ENCODE measurements at regions not wholly inside any gene's neighbourhood (a gene's known extent, or its start where the extent isn't known, plus 50 kb on each side); places are given as distances from the start of the nearest gene placed in this dataset.

DNA sequence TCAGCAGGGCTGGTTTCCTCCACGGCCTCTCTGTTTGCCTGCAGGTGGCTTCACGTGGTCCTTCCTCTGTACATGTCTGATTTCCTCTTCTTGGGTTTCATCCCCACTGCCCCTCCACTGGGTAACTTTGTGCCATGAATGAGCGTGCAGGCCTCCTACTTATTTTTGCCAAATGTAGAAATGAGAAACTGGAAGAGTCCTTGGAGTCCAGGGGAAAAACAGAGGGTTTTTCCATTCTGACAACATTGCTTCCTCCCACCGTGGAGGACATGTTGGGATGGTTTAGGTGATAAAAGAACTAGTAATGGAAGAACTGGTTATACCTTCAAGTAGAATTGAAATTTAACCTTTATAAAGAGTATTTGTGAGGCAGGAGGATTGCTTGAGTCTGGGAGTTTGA is 699.5 kb downstream of the QKI start:
- H3K9me1 ChIP-seq (ENCODE audit: insufficient read depth, low read length): no peaks in the 10 kb centered on the region
- ChIA-PET POLR2A (ENCODE audit: unreplicated experiment) (interaction anchor here (0.6 kb wide), 1 partner anchor 38 kb away, joined by 7 read pairs; no protein-coding TSS in a partner anchor), CTCF (no interaction called here)
- no peak overlapping the region for H2BK5ac ChIP-seq (ENCODE audit: low read depth, low read length, poor library complexity, severe bottlenecking)
- in situ Hi-C loops (cut with MboI; ENCODE audit: low sequenced_read_pairs) (no loop called here), intact Hi-C loops (cut with micrococcal nuclease) (no loop called here), dilution Hi-C loops (cut with HindIII; ENCODE audit: low sequenced_read_pairs, unreplicated experiment) (no loop called here)
- no CpG with 5 or more reads among the region's 4 CpGs for WGBS, 2 experiments (ENCODE audit: extremely low coverage in 2 of 2, insufficient read length in 1 of 2)
- no TSS peak for BruUV-seq (replicated peaks)
- TF ChIP-seq RAD21 (IDR thresholded peaks at IDR 0.05; ENCODE audit: low read length) (no peak), MAFK (IDR thresholded peaks at IDR 0.05; ENCODE audit: low read depth, low read length) (no peak), BHLHE40 (IDR thresholded peaks at IDR 0.05; ENCODE audit: low read depth, low read length) (no peak), NFE2L2 (IDR thresholded peaks at IDR 0.05; ENCODE audit: low read depth, low read length) (no peak), RFX5 (IDR thresholded peaks at IDR 0.05; ENCODE audit: low read depth, low read length) (no peak), FOS (IDR thresholded peaks at IDR 0.05; ENCODE audit: low read depth, low read length) (no peak)
- TF ChIP-seq, protein P1, sequence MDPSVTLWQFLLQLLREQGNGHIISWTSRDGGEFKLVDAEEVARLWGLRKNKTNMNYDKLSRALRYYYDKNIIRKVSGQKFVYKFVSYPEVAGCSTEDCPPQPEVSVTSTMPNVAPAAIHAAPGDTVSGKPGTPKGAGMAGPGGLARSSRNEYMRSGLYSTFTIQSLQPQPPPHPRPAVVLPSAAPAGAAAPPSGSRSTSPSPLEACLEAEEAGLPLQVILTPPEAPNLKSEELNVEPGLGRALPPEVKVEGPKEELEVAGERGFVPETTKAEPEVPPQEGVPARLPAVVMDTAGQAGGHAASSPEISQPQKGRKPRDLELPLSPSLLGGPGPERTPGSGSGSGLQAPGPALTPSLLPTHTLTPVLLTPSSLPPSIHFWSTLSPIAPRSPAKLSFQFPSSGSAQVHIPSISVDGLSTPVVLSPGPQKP (IDR thresholded peaks at IDR 0.05; ENCODE audit: borderline replicate concordance, low read depth, low read length): no peak
- TF ChIP-seq, protein P2, sequence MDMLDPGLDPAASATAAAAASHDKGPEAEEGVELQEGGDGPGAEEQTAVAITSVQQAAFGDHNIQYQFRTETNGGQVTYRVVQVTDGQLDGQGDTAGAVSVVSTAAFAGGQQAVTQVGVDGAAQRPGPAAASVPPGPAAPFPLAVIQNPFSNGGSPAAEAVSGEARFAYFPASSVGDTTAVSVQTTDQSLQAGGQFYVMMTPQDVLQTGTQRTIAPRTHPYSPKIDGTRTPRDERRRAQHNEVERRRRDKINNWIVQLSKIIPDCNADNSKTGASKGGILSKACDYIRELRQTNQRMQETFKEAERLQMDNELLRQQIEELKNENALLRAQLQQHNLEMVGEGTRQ (IDR thresholded peaks at IDR 0.05; ENCODE audit: low read depth, low read length): no peak
- H2AK9ac ChIP-seq (replicated peaks; ENCODE audit: low read depth, low read length, poor library complexity): no peak overlapping the region
- H3K36me3 ChIP-seq (ENCODE audit: control insufficient read depth, insufficient read depth, low read length): no peaks in the 10 kb centered on the region
- H2BK120ac ChIP-seq (ENCODE audit: low read depth, low read length): no peak overlapping the region
- ATAC-seq (ENCODE audit: low read depth) (no peak), DNase-seq (no peak)
- no peak overlapping the region for H3K56ac ChIP-seq (ENCODE audit: extremely low read depth, insufficient read depth, low read length)
- no peak overlapping the region for H3K4me3 ChIP-seq (ENCODE audit: insufficient read depth, low read depth, low read length)
- H3K79me1 ChIP-seq (ENCODE audit: low read depth in 1 of 2, low read length in 2 of 2): no peaks in the 10 kb centered on the region
- H3K27ac ChIP-seq (ENCODE audit: insufficient read depth, low read length): no peak overlapping the region
- H3K9ac ChIP-seq (ENCODE audit: low read depth, low read length): no peak overlapping the region
- H3K4me1 ChIP-seq (ENCODE audit: control insufficient read depth, insufficient read depth, low read length): no peaks in the 10 kb centered on the region
- no peak overlapping the region for H2AK5ac ChIP-seq (ENCODE audit: low read depth, low read length)
- no peak overlapping the region for H3K4ac ChIP-seq (ENCODE audit: low read depth, low read length)
- H2AFZ ChIP-seq (replicated peaks; ENCODE audit: low read length, poor library complexity): no peak overlapping the region
- no peak overlapping the region for H3K14ac ChIP-seq (replicated peaks; ENCODE audit: low read depth, low read length)
- no peak overlapping the region for H4K5ac ChIP-seq (ENCODE audit: low read depth, low read length)
- no peak overlapping the region for H3K4me2 ChIP-seq (ENCODE audit: low read depth, low read length)
- no peak overlapping the region for H2BK15ac ChIP-seq (ENCODE audit: low read depth, low read length)
- H2BK20ac ChIP-seq (ENCODE audit: low read depth, low read length): no peak overlapping the region
- H3K23ac ChIP-seq (ENCODE audit: low read depth, low read length): no peak overlapping the region
- H3K18ac ChIP-seq (ENCODE audit: low read depth, low read length): no peak overlapping the region
- H4K91ac ChIP-seq (ENCODE audit: insufficient read depth, low read depth, low read length): no peak overlapping the region
- no peaks in the 10 kb centered on the region for H4K20me1 ChIP-seq (ENCODE audit: insufficient read depth, low read length)
- H3K27me3 ChIP-seq (ENCODE audit: control insufficient read depth, insufficient read depth, low read length): no peaks in the 10 kb centered on the region
- H4K8ac ChIP-seq (ENCODE audit: low read depth in 2 of 2, low read length in 2 of 2): no peak overlapping the region
- peaks cover 21% of the 10 kb centered on the region for H3K9me3 ChIP-seq (ENCODE audit: control insufficient read depth, insufficient read depth, low read length)

Measured in IMR-90 (cell line).